IMR-90 (cell line): ENCODE measurements at regions not wholly inside any gene's neighbourhood (a gene's known extent, or its start where the extent isn't known, plus 50 kb on each side); places are given as distances from the start of the nearest gene placed in this dataset.

ENCODE experiments used
- ATAC-seq: fragments of 200-7000 bp; cut with Tn5 transposase; 2 replicates; pipeline ENCODE4 v1.9.1; 2020; ENCODE audit warnings: low read depth, mild to moderate bottlenecking, moderate library complexity
- BruUV-seq: library from RNA; stranded (reverse); fragments of 400-500 nt; replicated peaks from 2 replicates; lab custom pipeline; 2021; lab: Mats Ljungman, UMichigan
- CTCF ChIA-PET: fragments of 300-600 bp; formaldehyde crosslinking; extraction: SDS; loops from one replicate; lab custom pipeline; 2021; ENCODE audit warnings: antibody characterized with exemption; lab: Yijun Ruan, JAX
- POLR2A ChIA-PET: fragments of 300-600 bp; sonication (Branson Sonifier 250); formaldehyde crosslinking; loops from one replicate; lab custom pipeline; 2022; ENCODE audit warnings: antibody characterized with exemption; ENCODE audit not compliant: unreplicated experiment; lab: Charles Lee
- DNase-seq: peaks from one replicate; pipeline ENCODE4 v3.0.0; 2013
- H2AFZ ChIP-seq: replicated peaks from 2 replicates; pipeline ENCODE3; 2013; ENCODE audit warnings: low read length, mild to moderate bottlenecking; ENCODE audit not compliant: poor library complexity
- H2AK5ac ChIP-seq: 2 replicates; pipeline ENCODE4 v1.6.1; 2013; ENCODE audit warnings: low read depth, low read length, inconsistent platforms
- H2AK9ac ChIP-seq: replicated peaks from 2 replicates; pipeline ENCODE3; 2013; ENCODE audit warnings: mild to moderate bottlenecking, low read depth, low read length, moderate library complexity; ENCODE audit not compliant: poor library complexity
- H2BK120ac ChIP-seq: 2 replicates; pipeline ENCODE4 v1.6.1; 2013; ENCODE audit warnings: low read depth, low read length, inconsistent platforms
- H2BK15ac ChIP-seq: 3 replicates; pipeline ENCODE4 v1.6.1; 2013; ENCODE audit warnings: low read depth, low read length, inconsistent platforms
- H2BK20ac ChIP-seq: 2 replicates; pipeline ENCODE4 v1.6.1; 2013; ENCODE audit warnings: low read depth, mild to moderate bottlenecking, inconsistent platforms, low read length, moderate library complexity
- H2BK5ac ChIP-seq: 2 replicates; pipeline ENCODE4 v1.6.1; 2013; ENCODE audit warnings: mild to moderate bottlenecking, low read depth, low read length, inconsistent platforms; ENCODE audit not compliant: poor library complexity, severe bottlenecking
- H3K14ac ChIP-seq: replicated peaks from 2 replicates; pipeline ENCODE4 v1.6.1; 2013; ENCODE audit warnings: low read depth, low read length, inconsistent platforms
- H3K18ac ChIP-seq: 2 replicates; pipeline ENCODE4 v1.6.1; 2013; ENCODE audit warnings: low read depth, low read length, control low read depth
- H3K23ac ChIP-seq: 2 replicates; pipeline ENCODE4 v1.6.1; 2013; ENCODE audit warnings: low read depth, low read length, inconsistent platforms
- H3K27ac ChIP-seq: 2 replicates; pipeline ENCODE4 v1.5.1; 2013; ENCODE audit warnings: mild to moderate bottlenecking, control low read depth, low read length; ENCODE audit not compliant: insufficient read depth
- H3K27me3 ChIP-seq: 2 replicates; pipeline ENCODE4 v1.6.1; 2013; ENCODE audit warnings: low read length; ENCODE audit not compliant: control insufficient read depth, insufficient read depth
- H3K36me3 ChIP-seq: 2 replicates; pipeline ENCODE4 v1.6.1; 2013; ENCODE audit warnings: low read length, mixed read lengths; ENCODE audit not compliant: control insufficient read depth, insufficient read depth
- H3K4ac ChIP-seq: 2 replicates; pipeline ENCODE4 v1.6.1; 2013; ENCODE audit warnings: low read depth, low read length, inconsistent platforms
- H3K4me1 ChIP-seq: 2 replicates; pipeline ENCODE4 v1.6.1; 2013; ENCODE audit warnings: low read length, mixed read lengths; ENCODE audit not compliant: control insufficient read depth, insufficient read depth
- H3K4me2 ChIP-seq: 2 replicates; pipeline ENCODE4 v1.6.1; 2013; ENCODE audit warnings: low read depth, mild to moderate bottlenecking, control low read depth, low read length, moderate library complexity
- H3K4me3 ChIP-seq: 2 replicates; pipeline ENCODE4 v1.5.1; 2013; ENCODE audit warnings: low read depth, mild to moderate bottlenecking, control low read depth, low read length, moderate library complexity; ENCODE audit not compliant: insufficient read depth
- H3K56ac ChIP-seq: 2 replicates; pipeline ENCODE4 v1.6.1; 2013; ENCODE audit warnings: low read length, inconsistent platforms; ENCODE audit not compliant: insufficient read depth; ENCODE audit errors: extremely low read depth
- H3K79me1 ChIP-seq, 2 experiments: 2 replicates each; pipeline ENCODE4 v1.6.1; 2013; ENCODE audit warnings: low read length in 2 of 2, inconsistent platforms in 1 of 2, low read depth in 1 of 2
- H3K9ac ChIP-seq: 2 replicates; pipeline ENCODE4 v1.6.1; 2013; ENCODE audit warnings: low read depth, low read length, control low read depth
- H3K9me1 ChIP-seq: 2 replicates; pipeline ENCODE4 v1.6.1; 2013; ENCODE audit warnings: low read length, inconsistent platforms; ENCODE audit not compliant: insufficient read depth
- H3K9me3 ChIP-seq: 2 replicates; pipeline ENCODE4 v1.6.1; 2013; ENCODE audit warnings: low read length; ENCODE audit not compliant: control insufficient read depth, insufficient read depth
- H4K20me1 ChIP-seq: 2 replicates; pipeline ENCODE4 v1.6.1; 2013; ENCODE audit warnings: low read length, inconsistent platforms; ENCODE audit not compliant: insufficient read depth
- H4K5ac ChIP-seq: 2 replicates; pipeline ENCODE4 v1.6.1; 2013; ENCODE audit warnings: mild to moderate bottlenecking, low read depth, low read length, control low read depth
- H4K8ac ChIP-seq, 2 experiments: 2 replicates each; pipeline ENCODE4 v1.6.1; 2013; ENCODE audit warnings: low read depth in 2 of 2, low read length in 2 of 2, control low read depth in 1 of 2, inconsistent platforms in 1 of 2
- H4K91ac ChIP-seq: 2 replicates; pipeline ENCODE4 v1.6.1; 2013; ENCODE audit warnings: low read depth, low read length, inconsistent platforms; ENCODE audit not compliant: insufficient read depth
- CEBPB ChIP-seq: IDR thresholded peaks from 2 replicates; pipeline ENCODE4 v1.6.1; 2012; ENCODE audit warnings: low read depth, low read length, improper control_type of control experiment
- MXI1 ChIP-seq: IDR thresholded peaks from 2 replicates; pipeline ENCODE4 v1.6.1; 2012; ENCODE audit warnings: low read depth, mild to moderate bottlenecking, low read length, moderate library complexity, borderline replicate concordance
- whole genome bisulfite sequencing, 2 experiments: methylation state at CpG; one replicate each; pipeline versions ENCODE4 v1.1.5 to v1.1.7; 2013; ENCODE audit warnings: missing lambda C conversion rate in 2 of 2; ENCODE audit not compliant: insufficient read length in 1 of 2; ENCODE audit errors: extremely low coverage in 2 of 2; 5-methylcytosine and 5-hydroxymethylcytosine counted together
- dilution Hi-C: fragments of 300-500 bp; cut with HindIII; formaldehyde crosslinking; loops from one replicate; pipeline ENCODE4 v1.14.3; 2018; ENCODE audit warnings: low sequenced_read_pairs; ENCODE audit not compliant: unreplicated experiment
- in situ Hi-C: fragments of 300-500 bp; cut with MboI; formaldehyde crosslinking; loops from 3 replicates; pipeline ENCODE4 v1.14.3; 2019; ENCODE audit warnings: low sequenced_read_pairs, inconsistent platforms, mixed read lengths
- intact Hi-C: fragments of 100-400 bp; cut with micrococcal nuclease; formaldehyde crosslinking; loops from 2 replicates; pipeline ENCODE4 v1.10.0; 2022

DNA sequence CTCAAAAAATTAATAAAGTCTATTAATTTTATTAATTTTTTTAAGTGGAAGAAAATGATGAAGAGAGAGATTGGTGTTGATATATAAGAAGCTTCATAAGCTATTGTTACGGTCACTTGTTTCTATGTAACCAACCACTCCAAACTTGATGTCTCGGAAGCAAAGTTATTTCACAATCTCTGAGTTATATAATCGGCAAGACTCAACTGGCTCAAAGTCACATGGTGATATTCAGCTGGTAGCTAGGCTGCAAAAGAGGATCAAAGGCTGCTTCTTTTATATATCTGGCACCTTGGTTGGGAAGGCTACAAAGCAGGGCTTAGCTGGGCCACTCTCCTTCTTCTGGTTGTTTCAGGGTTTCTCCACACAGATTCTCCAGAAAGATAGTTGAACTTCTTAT lies 245.1 kb upstream of the ARHGAP42 start:
- no peak overlapping the region for H3K23ac ChIP-seq
- dilution Hi-C loops = no loop called here

More for the DNA sequence above, 245.1 kb upstream of the ARHGAP42 start:
- no peak overlapping the region for H2AK9ac ChIP-seq
- H2BK15ac ChIP-seq = no peak overlapping the region
- H4K91ac ChIP-seq = no peak overlapping the region
- H3K4me2 ChIP-seq = no peak overlapping the region
- H4K5ac ChIP-seq = no peak overlapping the region
- H3K4ac ChIP-seq = no peak overlapping the region
- no peaks in the 10 kb centered on the region for H3K9me1 ChIP-seq
- BruUV-seq = no TSS peak
- no peak overlapping the region for H3K56ac ChIP-seq
- H4K20me1 ChIP-seq = no peaks in the 10 kb centered on the region
- H4K8ac ChIP-seq = no peak overlapping the region
- no peaks in the 10 kb centered on the region for H3K27me3 ChIP-seq
- H3K4me3 ChIP-seq = no peak overlapping the region
- no peak for ATAC-seq
- WGBS, 2 experiments = no CpG with 5 or more reads among the region's 3 CpGs
- no peak overlapping the region for H2BK5ac ChIP-seq
- no peak overlapping the region for H3K9ac ChIP-seq
- H3K36me3 ChIP-seq = no peaks in the 10 kb centered on the region
- no peak for DNase-seq
- no peak overlapping the region for H3K14ac ChIP-seq
- TF ChIP-seq CEBPB (0 out of 2 replicates have a peak, but pooled peaks have one; percentile 11), MXI1 (no peak)
- no peak overlapping the region for H2BK120ac ChIP-seq
- no peaks in the 10 kb centered on the region for H3K4me1 ChIP-seq
- no peaks in the 10 kb centered on the region for H3K9me3 ChIP-seq
- in situ Hi-C loops = no loop called here
- no peak overlapping the region for H2BK20ac ChIP-seq
- intact Hi-C loops = no loop called here
- H3K18ac ChIP-seq = no peak overlapping the region
- no peak overlapping the region for H2AK5ac ChIP-seq
- H3K79me1 ChIP-seq = no peaks in the 10 kb centered on the region
- H3K27ac ChIP-seq = no peak overlapping the region
- ChIA-PET CTCF (no interaction called here), POLR2A (no interaction called here)
- no peak overlapping the region for H2AFZ ChIP-seq
